HCT116 (cell line): ENCODE measurements at regions not wholly inside any gene's neighbourhood (a gene's known extent, or its start where the extent isn't known, plus 50 kb on each side); places are given as distances from the start of the nearest gene placed in this dataset.

Experiments
- ATAC-seq: fragments of 200-7000 bp; cut with Tn5 transposase; 2 replicates; pipeline ENCODE4 v1.9.1; 2020; ENCODE audit warnings: mild to moderate bottlenecking, moderate library complexity
- BruUV-seq: library from RNA; stranded (reverse); fragments of 400-500 nt; replicated peaks from 2 replicates; lab custom pipeline; 2021; lab: Mats Ljungman, UMichigan
- CTCF ChIA-PET: fragments of 300-600 bp; sonication (Branson Sonifier 250); formaldehyde crosslinking; loops from one replicate; lab custom pipeline; 2021; ENCODE audit warnings: antibody characterized with exemption; lab: Charles Lee
- POLR2A ChIA-PET: fragments of 300-600, 350-600 bp; sonication (Branson Sonifier 250); formaldehyde crosslinking; loops from one replicate; lab custom pipeline; 2021; ENCODE audit warnings: antibody characterized with exemption; lab: Charles Lee
- RAD21 ChIA-PET, 2 experiments: fragments of 300-600 bp; sonication (Branson Sonifier 250); formaldehyde crosslinking; loops; one replicate each; lab custom pipeline; 2023; ENCODE audit warnings: low total read pairs in 2 of 2; ENCODE audit not compliant: uncharacterized antibody in 2 of 2, unreplicated experiment in 2 of 2, low non-redundant PET in 1 of 2; lab: Charles Lee
- DNase-seq: peaks from one replicate; pipeline ENCODE4 v3.0.0-alpha.2; 2010; ENCODE audit warnings: low read depth, low spot score
- H2AFZ ChIP-seq: fragments of 200-600 bp; shearing (Covaris generic), sonication (generic); 2 replicates; pipeline ENCODE4 v1.6.1; 2017; ENCODE audit warnings: low read depth, mixed run types, mixed read lengths, antibody characterized with exemption, low read length; ENCODE audit not compliant: poor library complexity, severe bottlenecking
- H3K27ac ChIP-seq: 2 replicates; pipeline ENCODE4 v1.5.1; 2012; ENCODE audit warnings: low read depth, low read length
- H3K27me3 ChIP-seq: fragments of 200-600 bp; sonication (generic); 2 replicates; pipeline ENCODE4 v1.6.1; 2016; ENCODE audit warnings: mixed run types, low read length, mixed read lengths; ENCODE audit not compliant: insufficient read depth
- H3K36me3 ChIP-seq, 2 experiments: fragments of 200-500 bp in 1 of 2; fragments of 200-600 bp in 1 of 2; sonication (Bioruptor generic) in 1 of 2; sonication (generic) in 1 of 2; 2 replicates each; pipeline versions ENCODE4 v1.5.1 to v1.6.1; 2014 to 2016; ENCODE audit warnings: low read length in 2 of 2, inconsistent platforms in 1 of 2, mixed read lengths in 1 of 2, mixed run types in 1 of 2; ENCODE audit not compliant: insufficient read depth in 2 of 2, control insufficient read depth in 1 of 2
- H3K4me1 ChIP-seq, 2 experiments: fragments of 200-600 bp in 1 of 2; sonication (generic) in 1 of 2; 2 replicates each; pipeline versions ENCODE4 v1.5.1 to v1.6.1; 2012 to 2017; ENCODE audit warnings: low read length in 2 of 2, inconsistent platforms in 1 of 2, mild to moderate bottlenecking in 1 of 2, mixed read lengths in 1 of 2, mixed run types in 1 of 2, moderate library complexity in 1 of 2; ENCODE audit not compliant: insufficient read depth in 2 of 2, control insufficient read depth in 1 of 2
- H3K4me2 ChIP-seq: fragments of 200-600 bp; sonication (generic); 2 replicates; pipeline ENCODE4 v1.6.1; 2017; ENCODE audit warnings: mixed run types, low read length, mixed read lengths
- H3K4me3 ChIP-seq, 2 experiments: fragments of 200-600 bp in 1 of 2; sonication (generic) in 1 of 2; replicated peaks in 1 of 2; 2 replicates each; pipeline ENCODE4 v1.5.1; 2011 to 2016; ENCODE audit warnings: low read length in 2 of 2, control low read depth in 1 of 2, low read depth in 1 of 2, mild to moderate bottlenecking in 1 of 2, mixed read lengths in 1 of 2, mixed run types in 1 of 2
- H3K79me2 ChIP-seq: fragments of 200-600 bp; sonication (generic); 2 replicates; pipeline ENCODE4 v1.6.1; 2017; ENCODE audit warnings: mild to moderate bottlenecking, mixed run types, low read length, moderate library complexity, mixed read lengths; ENCODE audit not compliant: insufficient read depth
- H3K9ac ChIP-seq: fragments of 200-600 bp; sonication (generic); 2 replicates; pipeline ENCODE4 v1.6.1; 2016; ENCODE audit warnings: low read length, mixed read lengths
- H3K9me2 ChIP-seq: fragments of 200-600 bp; sonication (generic), shearing (Covaris generic); 2 replicates; pipeline ENCODE4 v1.6.1; 2017; ENCODE audit warnings: mixed run types, mild to moderate bottlenecking, moderate library complexity; ENCODE audit not compliant: insufficient read depth
- H3K9me3 ChIP-seq, 2 experiments: fragments of 200-500 bp in 1 of 2; fragments of 200-600 bp in 1 of 2; sonication (Bioruptor generic) in 1 of 2; sonication (generic) in 1 of 2; 2 replicates each; pipeline ENCODE4 v1.6.1; 2014 to 2017; ENCODE audit warnings: low read length in 2 of 2, mixed read lengths in 2 of 2, inconsistent platforms in 1 of 2, low read depth in 1 of 2, mild to moderate bottlenecking in 1 of 2, mixed run types in 1 of 2, moderate library complexity in 1 of 2; ENCODE audit not compliant: control insufficient read depth in 1 of 2, insufficient read depth in 1 of 2
- H4K20me1 ChIP-seq: fragments of 200-600 bp; sonication (generic), shearing (Covaris generic); 2 replicates; pipeline ENCODE4 v1.6.1; 2017; ENCODE audit warnings: mixed run types, mild to moderate bottlenecking, moderate library complexity; ENCODE audit not compliant: insufficient read depth
- CBX3 ChIP-seq: IDR thresholded peaks from 2 replicates; pipeline ENCODE4 v1.6.1; 2012; ENCODE audit warnings: low read depth
- CTCF ChIP-seq, 3 experiments: fragments of 200-600 bp in 1 of 3; sonication (generic) in 1 of 3; IDR thresholded peaks in 2 of 3; conservative IDR thresholded peaks in 1 of 3; 2 replicates each; pipeline ENCODE4 v1.5.1; 2012 to 2017; ENCODE audit warnings: low read depth in 2 of 3, low read length in 2 of 3, antibody characterized with exemption in 1 of 3, borderline replicate concordance in 1 of 3, control low read depth in 1 of 3, mild to moderate bottlenecking in 1 of 3, mixed read lengths in 1 of 3, mixed run types in 1 of 3, moderate library complexity in 1 of 3; ENCODE audit not compliant: insufficient read depth in 1 of 3
- EGR1 ChIP-seq: IDR thresholded peaks from 2 replicates; pipeline ENCODE4 v1.6.1; 2012; ENCODE audit warnings: low read depth
- ELF1 ChIP-seq: IDR thresholded peaks from 2 replicates; pipeline ENCODE4 v1.6.1; 2012; ENCODE audit warnings: low read depth, borderline replicate concordance
- EZH2 ChIP-seq: fragments of 200-600 bp; sonication (generic); IDR thresholded peaks from 2 replicates; pipeline ENCODE4 v1.6.1; 2017; ENCODE audit warnings: antibody characterized with exemption, mixed run types
- EZH2phosphoT487 ChIP-seq: fragments of 200-600 bp; IDR thresholded peaks from 2 replicates; pipeline ENCODE4 v1.6.1; 2018; ENCODE audit warnings: antibody characterized with exemption, borderline replicate concordance
- FOSL1 ChIP-seq: IDR thresholded peaks from 2 replicates; pipeline ENCODE4 v1.6.1; 2012; ENCODE audit warnings: low read depth
- JUND ChIP-seq: IDR thresholded peaks from 2 replicates; pipeline ENCODE4 v1.6.1; 2012
- MAX ChIP-seq: IDR thresholded peaks from 2 replicates; pipeline ENCODE4 v1.6.1; 2012
- POLR2A ChIP-seq: IDR thresholded peaks from 2 replicates; pipeline ENCODE4 v1.7.0; 2011; ENCODE audit warnings: borderline replicate concordance; ENCODE audit not compliant: insufficient read depth, insufficient read length; ENCODE audit errors: extremely low read depth
- POLR2AphosphoS5 ChIP-seq: IDR thresholded peaks from 2 replicates; pipeline ENCODE4 v1.6.1; 2011; ENCODE audit warnings: mild to moderate bottlenecking, low read depth, low read length, moderate library complexity
- RAD21 ChIP-seq: IDR thresholded peaks from 2 replicates; pipeline ENCODE4 v1.6.1; 2012; ENCODE audit warnings: low read depth, mild to moderate bottlenecking
- REST ChIP-seq: IDR thresholded peaks from 2 replicates; pipeline ENCODE4 v1.6.1; 2012; ENCODE audit warnings: low read depth
- SIN3A ChIP-seq: IDR thresholded peaks from 2 replicates; pipeline ENCODE4 v1.6.1; 2012; ENCODE audit warnings: low read depth
- SP1 ChIP-seq: IDR thresholded peaks from 2 replicates; pipeline ENCODE4 v1.6.1; 2012; ENCODE audit warnings: low read depth
- SRF ChIP-seq: IDR thresholded peaks from 2 replicates; pipeline ENCODE4 v1.6.1; 2012; ENCODE audit warnings: low read depth
- ZBTB33 ChIP-seq: IDR thresholded peaks from 2 replicates; pipeline ENCODE4 v1.6.1; 2011; ENCODE audit warnings: mild to moderate bottlenecking, low read length, moderate library complexity; ENCODE audit not compliant: insufficient replicate concordance; ENCODE audit errors: extremely low read depth
- ZFX ChIP-seq: fragments of 450-650 bp; IDR thresholded peaks from 2 replicates; pipeline ENCODE4 v1.6.1; 2017
- ZNF274 ChIP-seq: fragments of 200-500 bp; sonication (Bioruptor generic); IDR thresholded peaks from 2 replicates; pipeline ENCODE4 v1.6.1; 2014; ENCODE audit warnings: mild to moderate bottlenecking, low read depth, low read length, inconsistent platforms
- intact Hi-C: fragments of 100-400 bp; cut with micrococcal nuclease; formaldehyde crosslinking; loops from 2 replicates; pipeline ENCODE4 v1.10.0; 2022

- no peak for ATAC-seq
- Histone ChIP-seq H3K27me3 (no peaks in the 10 kb centered on the region), H3K4me3 (no peak overlapping the region), H3K4me2 (no peak overlapping the region), H3K9ac (no peak overlapping the region), H3K79me2 (no peaks in the 10 kb centered on the region), H4K20me1 (no peaks in the 10 kb centered on the region), H3K27ac (no peak overlapping the region), H3K4me1 (no peaks in the 10 kb centered on the region), H3K9me3 (no peaks in the 10 kb centered on the region), H3K36me3 (no peaks in the 10 kb centered on the region), H3K9me2 (no peaks in the 10 kb centered on the region), H2AFZ (no peak overlapping the region)
- ChIA-PET CTCF (no interaction called here), RAD21 (no interaction called here), POLR2A (no interaction called here)
- no peak for DNase-seq
- no TSS peak for BruUV-seq
- TF ChIP-seq POLR2A (no peak), MAX (no peak), REST (no peak), ZNF274 (no peak), JUND (no peak), SRF (no peak), EZH2phosphoT487 (no peak), ELF1 (no peak), FOSL1 (no peak), POLR2AphosphoS5 (no peak), EZH2 (no peak), SIN3A (no peak), CTCF (IDR thresholded peaks at IDR 0.05 in 2 of 3, conservative IDR thresholded peaks at IDR 0.05 in 1 of 3; ENCODE audit: borderline replicate concordance in 1 of 3, insufficient read depth in 1 of 3, low read depth in 2 of 3, low read length in 2 of 3) (no peak), RAD21 (no peak), CBX3 (no peak), EGR1 (no peak), ZBTB33 (no peak), SP1 (no peak), ZFX (no peak)
- intact Hi-C loops = no loop called here
These were observed 581.7 kb upstream of the CFAP20DC start for GRCh38 chr3:59631482-59631881.
